ENCODE measurements at regions not wholly inside any gene's neighbourhood (a gene's known extent, or its start where the extent isn't known, plus 50 kb on each side); places are given as distances from the start of the nearest gene placed in this dataset.

GRCh38 chr1:228989992-228990827 is 254.9 kb downstream of the RHOU start:
- no peaks in the 10 kb centered on the region for H3K36me3 ChIP-seq (ENCODE audit: control insufficient read depth, insufficient read depth, low read length)
- H3K4me3 ChIP-seq (ENCODE audit: low read length) = no peak overlapping the region
- no peaks in the 10 kb centered on the region for H3K27me3 ChIP-seq (ENCODE audit: control insufficient read depth, insufficient read depth, low read length)
- no CpG with 5 or more reads among the region's 12 CpGs for WGBS (ENCODE audit: insufficient coverage, low lambda C conversion rate)
- H3K9me3 ChIP-seq (ENCODE audit: control insufficient read depth, low read depth, low read length) = no peaks in the 10 kb centered on the region
- DNase-seq = peak; percentile 25 to 48
- peak overlapping the region; percentile 6 for H3K27ac ChIP-seq (ENCODE audit: low read length)
- peaks cover 3% of the 10 kb centered on the region for H3K4me1 ChIP-seq (ENCODE audit: control insufficient read depth, insufficient read depth, low read length)

DNA sequence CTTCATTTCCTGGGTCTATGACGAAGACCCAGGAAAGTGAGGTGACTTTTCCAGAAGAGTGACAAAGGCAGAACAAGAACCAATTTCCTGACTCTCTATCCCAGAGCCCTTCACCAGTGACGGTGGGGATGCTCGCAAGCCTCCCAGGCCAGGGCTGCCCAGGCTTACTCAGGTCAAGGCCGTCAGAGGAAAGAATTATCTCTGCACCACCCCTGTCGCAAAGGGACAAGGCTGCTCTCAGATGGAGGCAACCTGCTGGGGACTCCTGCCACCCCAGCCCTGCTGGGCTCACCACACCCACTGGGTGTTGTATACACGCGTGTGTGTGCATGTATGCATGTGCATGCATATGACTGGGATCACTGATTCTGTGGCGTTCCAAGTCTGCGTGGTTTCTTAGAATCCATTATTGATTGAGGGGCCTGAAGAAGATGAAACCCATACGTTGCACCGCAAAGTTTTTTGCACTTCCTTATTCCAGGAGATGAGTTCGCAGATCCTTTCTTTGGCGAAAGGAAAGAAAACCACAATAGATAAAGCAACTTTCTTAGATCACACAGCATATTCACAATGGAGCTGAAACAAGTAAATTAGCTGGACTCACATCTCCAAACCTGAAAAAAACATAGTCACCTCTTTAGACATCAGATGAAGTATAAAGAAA is 255.8 kb downstream of the RHOU start:
- H3K9me3 ChIP-seq (ENCODE audit: control insufficient read depth, low read depth, low read length) = no peaks in the 10 kb centered on the region
- H3K4me1 ChIP-seq (ENCODE audit: control insufficient read depth, insufficient read depth, low read length) = peaks cover 3% of the 10 kb centered on the region

GRCh38 chr1:228992044-228992443 is 256.8 kb downstream of the RHOU start:
- Histone ChIP-seq H3K27ac (ENCODE audit: low read length) (no peak overlapping the region), H3K4me1 (ENCODE audit: control insufficient read depth, insufficient read depth, low read length) (peaks cover 3% of the 10 kb centered on the region), H3K4me3 (ENCODE audit: low read length) (no peak overlapping the region), H3K27me3 (ENCODE audit: control insufficient read depth, insufficient read depth, low read length) (no peaks in the 10 kb centered on the region), H3K36me3 (ENCODE audit: control insufficient read depth, insufficient read depth, low read length) (no peaks in the 10 kb centered on the region), H3K9me3 (ENCODE audit: control insufficient read depth, low read depth, low read length) (no peaks in the 10 kb centered on the region)
- no CpG with 5 or more reads among the region's 2 CpGs for WGBS (ENCODE audit: insufficient coverage, low lambda C conversion rate)
- DNase-seq = no peak

More for the DNA sequence above, 255.8 kb downstream of the RHOU start:
- Histone ChIP-seq H3K27ac (ENCODE audit: low read length) (no peak overlapping the region), H3K4me3 (ENCODE audit: low read length) (no peak overlapping the region), H3K36me3 (ENCODE audit: control insufficient read depth, insufficient read depth, low read length) (no peaks in the 10 kb centered on the region), H3K27me3 (ENCODE audit: control insufficient read depth, insufficient read depth, low read length) (no peaks in the 10 kb centered on the region)
- 100% methylated on average over 3 of the region's 13 CpGs for WGBS (ENCODE audit: insufficient coverage, low lambda C conversion rate)
- DNase-seq = no peak

GRCh38 chr1:228992907-228993535 is 257.7 kb downstream of the RHOU start:
- H3K36me3 ChIP-seq (ENCODE audit: control insufficient read depth, insufficient read depth, low read length) = no peaks in the 10 kb centered on the region
- H3K27me3 ChIP-seq (ENCODE audit: control insufficient read depth, insufficient read depth, low read length) = no peaks in the 10 kb centered on the region
- no peak overlapping the region for H3K27ac ChIP-seq (ENCODE audit: low read length)
- no peak for DNase-seq
- 95% methylated on average over 5 of the region's 8 CpGs for WGBS (ENCODE audit: insufficient coverage, low lambda C conversion rate)
- no peak overlapping the region for H3K4me3 ChIP-seq (ENCODE audit: low read length)
- peaks cover 3% of the 10 kb centered on the region for H3K4me1 ChIP-seq (ENCODE audit: control insufficient read depth, insufficient read depth, low read length)
- no peaks in the 10 kb centered on the region for H3K9me3 ChIP-seq (ENCODE audit: control insufficient read depth, low read depth, low read length)

DNA sequence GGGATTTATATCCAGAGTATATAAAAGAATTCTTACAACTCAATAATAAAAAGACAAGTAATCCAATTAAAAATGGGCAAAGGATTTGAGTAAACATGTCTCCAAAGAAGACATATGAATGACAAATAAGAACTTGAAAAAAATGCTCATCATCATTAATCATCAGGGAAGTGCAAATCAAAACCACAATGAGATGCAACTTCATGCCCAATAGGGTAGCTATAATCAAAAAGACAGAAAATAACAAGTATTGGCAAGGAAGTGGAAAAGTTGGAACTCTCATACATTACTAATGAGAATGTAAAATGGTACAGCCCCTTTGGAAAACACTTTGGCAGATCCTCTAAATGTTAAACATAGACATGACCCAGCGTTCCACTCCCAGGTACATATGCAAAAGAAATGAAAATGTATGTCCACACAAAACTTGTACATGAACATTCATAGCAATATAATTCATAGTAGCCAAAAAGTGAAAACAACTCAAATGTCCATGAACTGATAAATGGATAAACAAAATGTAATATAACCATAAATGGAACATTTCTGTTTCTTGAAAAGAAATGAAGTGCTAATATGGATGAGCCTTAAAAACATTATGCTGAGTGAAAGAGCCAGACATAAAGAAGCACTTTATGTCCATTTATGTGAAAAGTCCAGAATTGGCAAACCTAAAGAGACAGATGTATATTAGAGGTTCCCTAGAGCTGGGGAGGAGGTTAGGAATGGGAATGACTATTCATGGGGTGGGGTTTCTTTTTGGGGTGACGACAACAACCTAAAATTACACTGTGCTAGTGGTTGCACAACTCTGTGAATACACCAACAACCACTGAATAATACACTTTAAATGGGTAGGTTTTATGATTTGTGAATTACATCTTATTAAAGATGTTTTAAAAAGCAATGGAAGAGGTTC is 259.7 kb downstream of the RHOU start:
- Histone ChIP-seq H3K36me3 (ENCODE audit: control insufficient read depth, insufficient read depth, low read length) (no peaks in the 10 kb centered on the region), H3K4me3 (ENCODE audit: low read length) (no peak overlapping the region), H3K27me3 (ENCODE audit: control insufficient read depth, insufficient read depth, low read length) (no peaks in the 10 kb centered on the region), H3K27ac (ENCODE audit: low read length) (no peak overlapping the region), H3K4me1 (ENCODE audit: control insufficient read depth, insufficient read depth, low read length) (peaks cover 3% of the 10 kb centered on the region), H3K9me3 (ENCODE audit: control insufficient read depth, low read depth, low read length) (no peaks in the 10 kb centered on the region)
- no CpG with 5 or more reads among the region's 2 CpGs for WGBS (ENCODE audit: insufficient coverage, low lambda C conversion rate)
- DNase-seq = no peak

DNA sequence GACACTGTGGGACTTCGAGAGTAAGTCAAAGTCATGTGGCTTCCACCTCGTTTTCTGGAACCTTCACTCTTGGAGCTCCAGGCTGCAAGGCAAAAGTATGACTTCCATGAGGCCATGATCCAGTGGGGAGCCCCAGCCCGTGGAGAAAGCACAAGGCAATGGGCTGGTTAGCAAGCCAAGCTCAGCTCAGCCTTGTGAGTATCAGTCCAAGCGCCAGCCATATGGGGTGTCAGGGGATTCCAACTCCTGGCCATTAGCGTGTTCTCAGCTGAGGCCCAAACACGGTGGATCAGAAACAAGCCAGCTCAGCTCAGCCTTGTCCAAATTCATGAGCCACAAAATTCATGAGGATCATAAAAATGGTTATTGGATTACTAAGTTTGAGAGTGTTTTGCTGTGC is 261.0 kb downstream of the RHOU start:
- H3K27me3 ChIP-seq (ENCODE audit: control insufficient read depth, insufficient read depth, low read length) = no peaks in the 10 kb centered on the region
- H3K4me1 ChIP-seq (ENCODE audit: control insufficient read depth, insufficient read depth, low read length) = no peaks in the 10 kb centered on the region
- no peak overlapping the region for H3K27ac ChIP-seq (ENCODE audit: low read length)
- no peak for DNase-seq
- H3K9me3 ChIP-seq (ENCODE audit: control insufficient read depth, low read depth, low read length) = no peaks in the 10 kb centered on the region
- no peak overlapping the region for H3K4me3 ChIP-seq (ENCODE audit: low read length)
- no peaks in the 10 kb centered on the region for H3K36me3 ChIP-seq (ENCODE audit: control insufficient read depth, insufficient read depth, low read length)
- WGBS (ENCODE audit: insufficient coverage, low lambda C conversion rate) = 100% methylated on average over 1 of the region's 6 CpGs

- no peaks in the 10 kb centered on the region for H3K9me3 ChIP-seq (ENCODE audit: control insufficient read depth, low read depth, low read length)
- H3K4me3 ChIP-seq (ENCODE audit: low read length) = no peak overlapping the region
- no peak overlapping the region for H3K27ac ChIP-seq (ENCODE audit: low read length)
- DNase-seq = no peak
- no peaks in the 10 kb centered on the region for H3K4me1 ChIP-seq (ENCODE audit: control insufficient read depth, insufficient read depth, low read length)
- no CpG with 5 or more reads among the region's 4 CpGs for WGBS (ENCODE audit: insufficient coverage, low lambda C conversion rate)
- H3K27me3 ChIP-seq (ENCODE audit: control insufficient read depth, insufficient read depth, low read length) = no peaks in the 10 kb centered on the region
- H3K36me3 ChIP-seq (ENCODE audit: control insufficient read depth, insufficient read depth, low read length) = no peaks in the 10 kb centered on the region
Measured at GRCh38 chr1:228997721-228998144, 262.5 kb downstream of the RHOU start.

DNA sequence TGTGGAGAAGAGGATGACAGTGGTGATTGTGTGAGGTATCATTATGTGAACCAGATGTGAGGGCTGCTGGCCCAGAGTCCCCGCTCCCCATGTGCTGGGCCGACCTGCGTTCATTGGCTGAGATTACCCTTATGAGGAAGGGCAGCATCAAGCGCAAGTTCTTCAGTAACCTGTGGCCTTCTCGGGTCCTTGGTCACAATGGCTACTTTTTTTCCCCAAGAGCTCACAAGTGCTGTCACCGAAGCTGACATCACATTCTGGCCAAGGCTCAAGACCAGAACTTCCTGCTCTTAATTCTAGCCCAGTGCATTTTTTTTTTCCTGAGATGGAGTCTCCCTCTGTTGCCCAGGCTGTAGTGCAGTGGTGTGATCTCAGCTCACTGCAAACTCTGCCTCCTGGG is 262.9 kb downstream of the RHOU start:
- WGBS (ENCODE audit: insufficient coverage, low lambda C conversion rate) = no CpG with 5 or more reads among the region's 6 CpGs
- no peak for DNase-seq
- no peaks in the 10 kb centered on the region for H3K36me3 ChIP-seq (ENCODE audit: control insufficient read depth, insufficient read depth, low read length)
- no peaks in the 10 kb centered on the region for H3K4me1 ChIP-seq (ENCODE audit: control insufficient read depth, insufficient read depth, low read length)
- H3K9me3 ChIP-seq (ENCODE audit: control insufficient read depth, low read depth, low read length) = no peaks in the 10 kb centered on the region
- H3K4me3 ChIP-seq (ENCODE audit: low read length) = no peak overlapping the region
- no peaks in the 10 kb centered on the region for H3K27me3 ChIP-seq (ENCODE audit: control insufficient read depth, insufficient read depth, low read length)
- no peak overlapping the region for H3K27ac ChIP-seq (ENCODE audit: low read length)

- H3K27ac ChIP-seq (ENCODE audit: low read length) = no peak overlapping the region
- no peaks in the 10 kb centered on the region for H3K36me3 ChIP-seq (ENCODE audit: control insufficient read depth, insufficient read depth, low read length)
- WGBS (ENCODE audit: insufficient coverage, low lambda C conversion rate) = 100% methylated on average over 1 of the region's 9 CpGs
- H3K4me1 ChIP-seq (ENCODE audit: control insufficient read depth, insufficient read depth, low read length) = no peaks in the 10 kb centered on the region
- no peaks in the 10 kb centered on the region for H3K9me3 ChIP-seq (ENCODE audit: control insufficient read depth, low read depth, low read length)
- no peak for DNase-seq
- no peaks in the 10 kb centered on the region for H3K27me3 ChIP-seq (ENCODE audit: control insufficient read depth, insufficient read depth, low read length)
- H3K4me3 ChIP-seq (ENCODE audit: low read length) = no peak overlapping the region
Measured at GRCh38 chr1:228999446-229000170, 264.3 kb downstream of the RHOU start.
